CD4-positive, CD25-positive, alpha-beta regulatory T cell (primary cell): ENCODE measurements at regions not wholly inside any gene's neighbourhood (a gene's known extent, or its start where the extent isn't known, plus 50 kb on each side); places are given as distances from the start of the nearest gene placed in this dataset.

Experiments
- ATAC-seq, 2 donors: fragments of 150-1000 bp; cut with Tn5 transposase; one replicate each; pipeline ENCODE4 v1.10.0; 2021; ENCODE audit warnings: low read depth in 2 of 2, moderate number of reproducible peaks in 2 of 2, moderate library complexity in 1 of 2
- DNase-seq, 3 donors: peaks; one replicate each; pipeline versions ENCODE4 v3.0.0 to v3.0.0-alpha.2; 2012 to 2022; ENCODE audit warnings: mixed read lengths in 1 of 3
- H3K27ac ChIP-seq: one replicate; pipeline ENCODE4 v1.7.0; 2013; ENCODE audit warnings: mild to moderate bottlenecking, low read length; ENCODE audit not compliant: insufficient read depth, poor library complexity, severe bottlenecking
- H3K27me3 ChIP-seq: one replicate; pipeline ENCODE4 v1.7.0; 2013; ENCODE audit warnings: low read length; ENCODE audit not compliant: control insufficient read depth, insufficient read depth
- H3K36me3 ChIP-seq: one replicate; pipeline ENCODE4 v1.7.0; 2013; ENCODE audit warnings: mild to moderate bottlenecking, low read length, moderate library complexity; ENCODE audit not compliant: control insufficient read depth, insufficient read depth
- H3K4me1 ChIP-seq: 2 replicates; pipeline ENCODE4 v1.7.0; 2013; ENCODE audit warnings: mild to moderate bottlenecking, low read length; ENCODE audit not compliant: insufficient read depth, control insufficient read depth, poor library complexity, severe bottlenecking
- H3K4me3 ChIP-seq: one replicate; pipeline ENCODE4 v1.7.0; 2013; ENCODE audit warnings: low read depth, mild to moderate bottlenecking, low read length, moderate library complexity
- H3K9me3 ChIP-seq, 2 experiments: 1 replicate in 1 of 2; 2 replicates in 1 of 2; pipeline ENCODE4 v1.7.0; 2013; ENCODE audit warnings: low read length in 2 of 2, mild to moderate bottlenecking in 1 of 2, moderate library complexity in 1 of 2; ENCODE audit not compliant: control insufficient read depth in 2 of 2
- H3K27ac Mint-ChIP-seq, 3 donors: one replicate each; pipeline ENCODE4 v1.8.0; 2020 to 2022; ENCODE audit warnings: mild to moderate bottlenecking in 3 of 3, mixed read lengths in 3 of 3, moderate library complexity in 2 of 3
- H3K27me3 Mint-ChIP-seq: one replicate; pipeline ENCODE4 v1.8.0; 2022; ENCODE audit warnings: mild to moderate bottlenecking, mixed read lengths
- H3K36me3 Mint-ChIP-seq: one replicate; pipeline ENCODE4 v1.8.0; 2020; ENCODE audit warnings: mixed read lengths
- H3K4me1 Mint-ChIP-seq, 4 donors: one replicate each; pipeline ENCODE4 v1.8.0; 2020 to 2022; ENCODE audit warnings: mixed read lengths in 4 of 4, mild to moderate bottlenecking in 1 of 4
- H3K4me3 Mint-ChIP-seq, 4 donors: one replicate each; pipeline ENCODE4 v1.8.0; 2020 to 2022; ENCODE audit warnings: mild to moderate bottlenecking in 4 of 4, mixed read lengths in 4 of 4, moderate library complexity in 3 of 4
- H3K9me3 Mint-ChIP-seq, 7 donors: one replicate each; pipeline ENCODE4 v1.8.0; 2020 to 2022; ENCODE audit warnings: mixed read lengths in 7 of 7, mild to moderate bottlenecking in 3 of 7, moderate library complexity in 2 of 7

GRCh38 chr7:136618818-136619217 is 249.6 kb upstream of the CHRM2 start:
- no peaks in the 10 kb centered on the region for H3K36me3 ChIP-seq
- Mint-ChIP-seq H3K27ac (no peak overlapping the region), H3K4me3 (no peak overlapping the region), H3K36me3 (no peaks in the 10 kb centered on the region), H3K9me3 (peaks cover 0 to 27% (median 4%) of the 10 kb centered on the region in 7 donors), H3K27me3 (no peaks in the 10 kb centered on the region), H3K4me1 (no peaks in the 10 kb centered on the region)
- H3K27me3 ChIP-seq: no peaks in the 10 kb centered on the region
- no peaks in the 10 kb centered on the region for H3K4me1 ChIP-seq
- DNase-seq (no peak), ATAC-seq (no peak)
- no peak overlapping the region for H3K4me3 ChIP-seq
- H3K27ac ChIP-seq: no peak overlapping the region
- peaks cover 0 to 8% of the 10 kb centered on the region in 2 experiments for H3K9me3 ChIP-seq

- H3K9me3 ChIP-seq: peaks cover 0 to 10% of the 10 kb centered on the region in 2 experiments
- Mint-ChIP-seq H3K36me3 (no peaks in the 10 kb centered on the region), H3K4me1 (no peaks in the 10 kb centered on the region), H3K27ac (no peak overlapping the region), H3K4me3 (no peak overlapping the region), H3K27me3 (no peaks in the 10 kb centered on the region), H3K9me3 (peaks cover 0 to 28% (median 6%) of the 10 kb centered on the region in 7 donors)
- no peaks in the 10 kb centered on the region for H3K36me3 ChIP-seq
- H3K27ac ChIP-seq: no peak overlapping the region
- no peak for DNase-seq
- H3K4me1 ChIP-seq: no peaks in the 10 kb centered on the region
- no peak for ATAC-seq
- no peaks in the 10 kb centered on the region for H3K27me3 ChIP-seq
- H3K4me3 ChIP-seq: no peak overlapping the region
Observed at GRCh38 chr7:136617176-136617575, 251.3 kb upstream of the CHRM2 start.

- Mint-ChIP-seq H3K9me3 (peaks cover 0 to 19% (median 5%) of the 10 kb centered on the region in 7 donors), H3K4me3 (no peak overlapping the region), H3K27me3 (no peaks in the 10 kb centered on the region), H3K27ac (no peak overlapping the region), H3K4me1 (no peaks in the 10 kb centered on the region), H3K36me3 (no peaks in the 10 kb centered on the region)
- no peak for ATAC-seq
- Histone ChIP-seq H3K27ac (no peak overlapping the region), H3K27me3 (no peaks in the 10 kb centered on the region), H3K36me3 (no peaks in the 10 kb centered on the region), H3K9me3 (no peaks in the 10 kb centered on the region), H3K4me3 (no peak overlapping the region), H3K4me1 (no peaks in the 10 kb centered on the region)
- DNase-seq: no peak
Observed at GRCh38 chr7:136605532-136606329, 262.7 kb upstream of the CHRM2 start.

GRCh38 chr7:136601772-136602171 is 266.7 kb upstream of the CHRM2 start:
- no peak overlapping the region for H3K27ac ChIP-seq
- H3K4me1 ChIP-seq: no peaks in the 10 kb centered on the region
- no peaks in the 10 kb centered on the region for H3K9me3 ChIP-seq
- H3K4me3 Mint-ChIP-seq: no peak overlapping the region
- H3K27me3 Mint-ChIP-seq: no peaks in the 10 kb centered on the region
- ATAC-seq (no peak), DNase-seq (no peak)
- no peak overlapping the region for H3K4me3 ChIP-seq
- H3K27ac Mint-ChIP-seq: no peak overlapping the region
- no peaks in the 10 kb centered on the region for H3K36me3 ChIP-seq
- no peaks in the 10 kb centered on the region for H3K36me3 Mint-ChIP-seq
- H3K27me3 ChIP-seq: no peaks in the 10 kb centered on the region
- peaks cover 1 to 13% (median 5%) of the 10 kb centered on the region in 7 donors for H3K9me3 Mint-ChIP-seq
- H3K4me1 Mint-ChIP-seq: no peaks in the 10 kb centered on the region

GRCh38 chr7:136600475-136600874 is 268.0 kb upstream of the CHRM2 start:
- H3K9me3 ChIP-seq: no peaks in the 10 kb centered on the region
- H3K4me3 ChIP-seq: no peak overlapping the region
- DNase-seq (no peak), ATAC-seq (no peak)
- H3K9me3 Mint-ChIP-seq: peaks cover 1 to 10% (median 5%) of the 10 kb centered on the region in 7 donors
- H3K27ac ChIP-seq: no peak overlapping the region
- no peaks in the 10 kb centered on the region for H3K36me3 ChIP-seq
- no peaks in the 10 kb centered on the region for H3K27me3 ChIP-seq
- H3K4me3 Mint-ChIP-seq: no peak overlapping the region
- H3K27me3 Mint-ChIP-seq: no peaks in the 10 kb centered on the region
- H3K27ac Mint-ChIP-seq: no peak overlapping the region
- H3K4me1 Mint-ChIP-seq: no peaks in the 10 kb centered on the region
- H3K36me3 Mint-ChIP-seq: no peaks in the 10 kb centered on the region
- H3K4me1 ChIP-seq: no peaks in the 10 kb centered on the region

- no peak for DNase-seq
- H3K27ac Mint-ChIP-seq: no peak overlapping the region
Observed at GRCh38 chr7:136594739-136595144, 273.7 kb upstream of the CHRM2 start.

GRCh38 chr7:136588216-136588615 is 280.2 kb upstream of the CHRM2 start:
- no peak overlapping the region for H3K27ac ChIP-seq
- H3K27me3 ChIP-seq: no peaks in the 10 kb centered on the region
- H3K4me3 Mint-ChIP-seq: no peak overlapping the region
- H3K27me3 Mint-ChIP-seq: no peaks in the 10 kb centered on the region
- peaks cover 1 to 6% (median 5%) of the 10 kb centered on the region in 7 donors for H3K9me3 Mint-ChIP-seq
- H3K9me3 ChIP-seq: peaks cover 0 to 5% of the 10 kb centered on the region in 2 experiments
- H3K27ac Mint-ChIP-seq: no peak overlapping the region
- no peaks in the 10 kb centered on the region for H3K4me1 Mint-ChIP-seq
- no peak overlapping the region for H3K4me3 ChIP-seq
- DNase-seq (no peak), ATAC-seq (no peak)
- H3K36me3 ChIP-seq: no peaks in the 10 kb centered on the region
- no peaks in the 10 kb centered on the region for H3K4me1 ChIP-seq
- no peaks in the 10 kb centered on the region for H3K36me3 Mint-ChIP-seq

More at GRCh38 chr7:136594739-136595144, 273.7 kb upstream of the CHRM2 start:
- Histone ChIP-seq H3K36me3 (no peaks in the 10 kb centered on the region), H3K27me3 (no peaks in the 10 kb centered on the region), H3K27ac (no peak overlapping the region), H3K9me3 (no peaks in the 10 kb centered on the region), H3K4me3 (no peak overlapping the region), H3K4me1 (no peaks in the 10 kb centered on the region)
- peaks cover 0 to 11% (median 2%) of the 10 kb centered on the region in 7 donors for H3K9me3 Mint-ChIP-seq
- no peaks in the 10 kb centered on the region for H3K27me3 Mint-ChIP-seq
- no peak for ATAC-seq
- H3K4me1 Mint-ChIP-seq: no peaks in the 10 kb centered on the region
- H3K36me3 Mint-ChIP-seq: no peaks in the 10 kb centered on the region
- no peak overlapping the region for H3K4me3 Mint-ChIP-seq
